ENCODE measurements at regions not wholly inside any gene's neighbourhood (a gene's known extent, or its start where the extent isn't known, plus 50 kb on each side); places are given as distances from the start of the nearest gene placed in this dataset.

DNA sequence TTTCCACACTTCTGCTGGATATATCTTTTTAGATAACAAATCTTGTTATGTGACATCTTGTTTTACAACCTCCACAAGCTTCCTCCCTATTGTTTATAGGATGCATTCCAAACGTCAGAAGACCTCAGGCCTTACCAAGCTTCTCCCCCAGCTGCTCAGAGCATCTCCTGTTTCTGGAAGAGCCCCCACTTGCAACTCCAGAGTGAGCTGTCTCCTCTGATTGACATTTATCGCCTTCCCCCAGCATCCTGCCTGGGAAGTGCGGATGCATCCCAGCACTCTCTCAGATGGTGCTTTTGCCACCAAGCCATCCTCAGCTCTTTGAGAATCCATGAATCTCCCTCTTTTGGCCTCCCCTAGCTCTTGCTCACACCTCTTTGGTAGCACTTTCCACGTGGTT is 123.5 kb downstream of the LRRC70 start:
- no peak overlapping the region for H3K27ac ChIP-seq
- DNase-seq (ENCODE audit: low read depth, low spot score): no peak

DNA sequence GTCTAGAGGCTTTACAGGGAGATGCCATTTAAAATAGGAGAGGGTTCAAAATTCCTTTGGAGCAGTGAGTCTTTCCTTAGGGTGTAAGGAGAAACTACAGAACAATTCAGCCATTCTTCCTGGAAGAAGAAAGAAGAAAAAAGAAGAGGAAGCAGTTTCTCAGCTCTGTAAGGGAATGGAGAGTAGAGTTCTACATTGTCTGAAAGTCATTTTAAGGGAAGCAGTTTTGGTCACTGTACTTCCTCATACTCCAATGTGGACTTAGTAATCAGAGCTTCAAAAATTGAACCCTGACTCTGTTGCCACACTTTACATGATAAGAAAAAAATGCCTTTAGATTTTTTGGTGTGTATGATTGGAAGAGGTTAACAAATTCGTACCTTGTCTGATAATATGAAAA is 122.4 kb downstream of the LRRC70 start:
- DNase-seq (ENCODE audit: low read depth, low spot score): no peak
- no peak overlapping the region for H3K27ac ChIP-seq

DNA sequence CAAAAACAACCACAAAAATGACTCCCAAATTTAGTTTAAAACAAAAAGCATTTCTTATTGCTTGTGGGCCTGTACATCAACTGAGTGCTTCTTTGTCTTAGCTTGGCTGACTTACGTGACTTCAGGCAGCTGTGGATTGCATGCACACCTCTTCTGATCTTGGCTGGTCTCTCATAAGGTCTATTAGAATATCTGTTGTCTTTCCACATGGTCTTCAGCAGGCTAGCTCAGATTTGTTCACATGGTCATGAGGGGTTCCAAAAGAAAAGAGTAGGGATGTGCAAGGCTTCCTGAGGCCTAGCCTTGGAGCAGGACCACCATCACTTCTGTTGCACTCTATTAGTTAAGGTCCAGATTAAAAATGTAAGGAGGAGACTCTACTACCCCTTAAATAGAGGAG is 120.1 kb downstream of the LRRC70 start:
- no peak for DNase-seq (ENCODE audit: low read depth, low spot score)
- no peak overlapping the region for H3K27ac ChIP-seq

DNA sequence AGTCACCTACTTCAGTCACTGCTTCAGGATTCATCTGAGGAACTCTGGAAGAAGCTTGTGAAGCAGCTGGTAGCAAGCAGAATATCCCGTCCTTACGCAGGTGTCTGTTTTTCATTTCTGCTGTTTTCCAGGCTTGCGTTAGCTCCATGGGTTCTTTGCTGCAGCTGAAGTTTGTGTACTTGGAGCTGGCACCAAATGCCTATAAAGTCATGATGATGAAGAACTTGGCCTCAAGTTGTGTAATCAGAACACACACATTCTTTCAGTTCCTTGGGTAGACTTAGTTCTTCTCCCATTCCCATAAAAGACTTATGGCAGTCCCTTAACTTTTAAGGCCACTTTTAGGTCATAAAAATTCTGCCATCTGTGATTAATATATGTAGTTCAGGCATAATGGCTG is 116.7 kb downstream of the LRRC70 start:
- DNase-seq (ENCODE audit: low read depth, low spot score): no peak
- H3K27ac ChIP-seq: no peak overlapping the region

DNA sequence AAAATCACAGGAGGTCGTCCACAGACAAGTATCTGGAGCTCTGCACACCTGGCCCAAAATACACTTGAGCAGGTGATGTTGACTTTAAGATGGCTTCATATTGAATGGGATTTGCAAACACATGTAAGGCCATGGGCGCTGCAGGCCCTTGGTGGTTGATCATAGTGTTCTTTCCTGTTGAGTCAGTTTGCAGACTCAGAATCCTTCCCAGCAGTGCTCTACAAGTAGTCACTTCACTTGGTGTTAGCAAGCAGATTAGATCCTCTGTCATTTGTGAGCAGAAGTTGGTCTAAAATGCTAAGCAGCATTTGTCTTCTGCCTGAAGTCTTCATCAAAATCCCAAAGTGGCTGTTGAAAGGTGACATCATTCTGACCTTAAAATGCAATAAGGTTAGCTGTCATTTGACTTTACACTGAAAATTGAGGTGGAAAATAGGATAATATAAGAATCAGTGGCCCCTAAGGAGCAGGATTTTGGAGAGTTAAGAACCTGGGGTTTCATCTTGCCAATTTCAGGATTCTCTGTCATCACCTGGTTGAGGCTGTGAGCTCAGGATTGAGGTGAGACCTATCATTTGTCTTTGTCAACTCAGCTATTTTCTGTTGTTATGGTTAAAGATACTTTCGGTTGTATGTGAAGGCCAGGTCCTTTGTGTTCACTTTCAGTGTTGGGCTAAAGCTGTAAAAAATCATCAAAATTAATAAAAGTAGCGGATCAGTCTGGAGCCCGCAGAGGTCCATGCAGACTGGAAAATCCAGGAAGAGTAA is 114.5 kb downstream of the LRRC70 start:
- H3K27ac ChIP-seq: no peak overlapping the region
- DNase-seq (ENCODE audit: low read depth, low spot score): no peak

DNA sequence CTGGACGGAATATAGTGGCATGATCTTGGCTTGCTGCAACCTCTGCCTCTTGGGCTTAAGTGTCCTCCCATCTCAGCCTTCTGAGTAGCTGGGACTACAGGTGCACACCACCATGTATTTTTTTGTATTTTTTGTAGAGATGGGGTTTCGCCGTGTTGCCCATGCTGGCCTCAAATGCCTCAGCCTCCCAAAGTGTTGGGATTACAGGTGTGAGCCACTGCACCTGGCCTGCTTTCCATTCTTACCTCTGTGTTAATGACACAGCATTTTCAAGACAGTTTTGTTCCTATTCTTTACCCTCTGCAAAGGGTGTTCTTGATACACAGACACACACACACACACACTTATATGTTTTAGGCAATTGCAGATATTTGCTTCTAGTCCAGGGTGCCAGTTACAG is 113.3 kb downstream of the LRRC70 start:
- no peak overlapping the region for H3K27ac ChIP-seq
- DNase-seq (ENCODE audit: low read depth, low spot score): no peak

DNA sequence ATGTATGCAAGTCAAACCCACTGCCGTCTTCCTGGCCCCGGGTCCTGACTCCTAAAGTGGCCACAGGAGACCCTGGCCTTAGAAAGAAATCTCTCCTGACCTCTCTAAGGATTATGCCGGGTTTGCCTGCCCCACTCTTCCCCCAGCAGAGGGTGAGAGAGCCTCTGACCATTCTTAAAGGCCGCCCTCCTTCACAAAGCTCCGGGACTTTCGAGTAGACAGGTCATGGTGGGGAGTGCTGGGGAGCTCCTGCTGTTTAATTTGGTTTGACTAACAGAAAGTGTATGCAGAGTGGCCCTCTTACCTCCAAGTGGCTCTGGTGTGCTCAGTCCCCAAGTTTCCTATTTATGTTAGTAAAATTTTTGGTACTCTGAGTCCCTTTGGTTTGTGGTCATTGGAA is 111.8 kb downstream of the LRRC70 start:
- no peak for DNase-seq (ENCODE audit: low read depth, low spot score)
- no peak overlapping the region for H3K27ac ChIP-seq

DNA sequence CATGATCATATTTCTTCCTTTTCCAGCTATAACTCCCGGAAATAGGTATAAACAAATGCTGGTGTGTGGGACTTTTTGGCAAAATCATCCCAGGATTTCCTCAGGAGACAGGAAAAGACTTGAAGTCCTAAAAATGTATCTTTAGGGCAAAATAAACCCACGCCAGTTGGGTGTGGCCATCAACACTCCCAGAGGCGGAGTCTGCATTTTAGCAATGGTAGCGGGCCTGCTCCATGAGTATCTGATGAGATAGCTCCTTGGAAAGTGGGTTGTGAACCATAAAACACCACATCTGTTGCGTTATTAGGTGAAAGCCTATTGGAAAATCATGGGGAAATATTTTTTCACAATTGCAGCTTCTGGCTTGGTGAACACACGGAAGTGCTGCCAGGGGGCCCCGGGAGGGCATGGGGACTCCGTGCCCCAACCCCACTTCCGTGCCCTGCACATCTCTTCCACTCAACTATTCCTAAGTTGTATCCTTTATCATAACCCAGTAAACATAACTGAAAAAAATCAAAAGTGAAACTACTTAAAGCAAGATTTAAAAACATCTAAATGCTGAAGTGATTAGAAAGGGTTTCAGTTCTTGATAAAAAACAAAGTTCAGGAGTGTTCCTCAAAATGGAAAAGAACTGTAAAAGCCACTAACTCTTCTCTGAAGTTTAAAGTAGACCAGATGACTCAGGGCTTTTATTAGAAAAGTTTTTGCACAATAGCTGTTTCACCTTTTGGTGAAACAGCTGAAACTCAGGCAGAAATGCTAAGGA is 111.2 kb downstream of the LRRC70 start:
- no peak for DNase-seq (ENCODE audit: low read depth, low spot score)
- H3K27ac ChIP-seq: no peak overlapping the region

DNA sequence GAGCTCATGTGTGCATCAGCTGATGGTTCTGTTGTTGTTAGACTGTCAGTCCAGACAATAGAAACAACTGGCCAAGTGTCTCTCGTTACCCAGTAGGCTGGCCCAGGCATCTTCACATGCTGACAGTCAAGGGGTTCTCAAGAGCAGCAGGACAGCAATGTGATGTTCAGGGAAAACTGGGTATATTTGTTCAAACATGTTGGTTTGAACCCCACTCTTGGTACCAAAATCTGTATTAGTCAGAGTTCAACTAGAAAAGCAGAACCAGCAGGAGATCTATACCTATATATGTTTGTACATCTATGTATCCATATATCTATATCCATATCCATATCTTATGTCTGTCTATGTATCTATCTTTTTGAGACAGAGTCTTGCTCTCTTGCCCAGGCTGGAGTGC is 108.1 kb downstream of the LRRC70 start:
- no peak for DNase-seq (ENCODE audit: low read depth, low spot score)
- H3K27ac ChIP-seq: no peak overlapping the region

DNA sequence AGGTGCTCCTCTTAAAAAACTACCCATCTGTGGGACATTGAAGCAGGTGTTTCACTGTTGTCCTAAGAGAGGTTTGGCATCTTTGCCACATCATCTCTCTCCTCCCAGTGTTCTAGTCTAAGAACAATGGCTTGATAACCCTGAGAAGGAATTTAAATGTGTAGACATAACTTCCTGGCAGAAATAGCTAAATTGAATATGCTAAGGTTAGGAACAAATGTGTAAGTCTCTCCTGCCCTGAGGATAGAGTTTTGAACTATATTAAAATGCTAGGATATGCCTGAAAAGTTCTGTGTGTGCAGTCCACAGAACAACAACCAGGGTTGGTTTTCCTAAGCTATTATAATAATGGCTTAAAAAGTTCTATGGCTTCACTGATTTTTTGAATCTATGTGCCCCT is 106.6 kb downstream of the LRRC70 start:
- DNase-seq (ENCODE audit: low read depth, low spot score): no peak
- H3K27ac ChIP-seq: no peak overlapping the region

DNA sequence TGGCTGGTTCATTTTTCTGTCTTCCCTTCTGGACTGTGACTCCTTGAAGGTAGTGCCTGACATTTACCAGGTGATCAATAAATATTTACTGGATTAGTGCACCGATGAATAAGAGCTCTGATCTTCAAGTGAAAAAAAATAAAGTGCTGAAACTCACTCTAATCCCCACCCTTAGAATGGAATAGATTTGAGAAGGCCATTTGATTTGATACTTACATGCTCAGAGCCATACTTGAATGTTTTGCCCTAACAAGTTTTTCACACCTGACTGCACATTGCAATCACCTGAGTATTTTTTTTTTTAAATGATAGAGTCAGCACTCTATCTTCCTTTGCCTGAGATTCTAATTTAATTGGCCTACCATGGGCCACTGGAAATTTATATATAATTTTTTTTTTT is 105.7 kb downstream of the LRRC70 start:
- no peak overlapping the region for H3K27ac ChIP-seq
- no peak for DNase-seq (ENCODE audit: low read depth, low spot score)

DNA sequence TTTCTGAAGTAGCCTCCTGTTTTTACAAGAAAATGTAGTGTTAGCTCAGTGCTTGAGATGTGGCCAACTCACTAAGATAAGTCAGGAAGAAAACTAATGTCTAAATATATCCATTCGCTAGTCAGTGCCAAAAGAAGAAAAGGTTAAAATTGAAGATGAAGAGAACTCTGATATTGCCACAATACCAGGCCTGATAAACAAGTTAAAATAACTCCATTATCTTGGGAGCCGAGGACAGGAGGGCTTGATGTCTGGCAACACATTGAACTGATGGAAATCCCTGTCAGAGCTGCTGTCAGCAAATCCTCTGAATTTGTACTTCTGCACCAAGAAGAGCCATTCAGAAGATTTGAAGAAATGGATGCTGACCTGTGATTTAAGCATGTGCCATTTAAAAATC is 103.4 kb downstream of the LRRC70 start:
- H3K27ac ChIP-seq: no peak overlapping the region
- no peak for DNase-seq (ENCODE audit: low read depth, low spot score)

DNA sequence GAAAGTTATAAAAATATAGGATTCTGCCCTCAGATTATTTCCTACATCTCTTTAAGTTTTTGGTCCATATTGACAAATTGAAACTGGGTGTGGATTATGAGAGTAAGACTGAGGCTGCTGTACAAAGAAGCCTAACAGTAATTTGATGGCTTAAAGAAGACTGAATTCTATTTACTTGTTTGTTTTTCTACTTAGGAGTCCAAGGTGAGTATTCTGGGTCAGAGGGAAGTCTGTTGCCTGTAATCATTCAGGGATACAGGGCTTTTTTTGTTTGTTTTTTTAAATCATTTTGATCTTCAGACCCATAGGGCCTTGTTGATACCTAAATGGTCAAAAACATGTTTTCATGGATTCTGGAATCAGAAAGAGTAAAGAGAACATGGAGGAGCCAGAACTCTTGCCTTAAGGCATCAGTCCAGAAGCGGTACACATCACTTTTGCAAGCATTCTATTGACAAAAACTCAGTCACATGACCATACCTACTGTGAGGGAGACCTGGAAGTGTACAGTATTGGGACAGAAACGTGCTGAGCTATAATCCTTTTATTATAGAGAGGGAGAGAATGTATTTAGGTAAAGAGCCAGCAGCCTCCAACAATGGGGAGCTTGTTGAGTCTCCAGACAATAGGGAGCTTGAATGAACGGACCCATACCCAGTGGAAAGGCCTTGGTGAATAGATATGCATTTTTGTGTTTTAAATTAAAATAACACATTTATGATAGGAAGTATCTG is 102.7 kb downstream of the LRRC70 start:
- no peak overlapping the region for H3K27ac ChIP-seq
- DNase-seq (ENCODE audit: low read depth, low spot score): no peak

DNA sequence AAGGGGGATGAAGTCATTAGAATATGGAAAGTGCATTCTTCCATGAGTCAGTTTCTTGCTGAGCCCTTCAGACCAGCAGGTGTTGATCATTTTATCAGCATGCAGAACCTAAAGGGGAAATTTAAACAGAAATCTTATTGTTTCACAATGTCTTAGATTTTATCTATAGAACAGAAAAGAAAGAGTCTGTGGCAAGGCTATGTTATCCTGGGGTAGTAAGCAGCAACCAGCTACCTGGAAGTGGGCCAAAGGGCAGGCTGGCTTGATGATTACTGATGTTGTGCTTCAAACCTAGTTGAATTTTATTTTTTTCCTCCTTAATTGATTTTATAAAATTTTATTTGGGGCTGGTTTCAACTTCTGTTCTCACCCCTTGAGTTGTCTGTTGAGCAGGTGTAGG is 101.5 kb downstream of the LRRC70 start:
- H3K27ac ChIP-seq: no peak overlapping the region
- no peak for DNase-seq (ENCODE audit: low read depth, low spot score)

All from epithelial cell of prostate (primary cell).